SK-N-SH treated with all-trans-retinoic acid at 6 μM for 48 hours (cell line): ENCODE measurements at regions not wholly inside any gene's neighbourhood (a gene's known extent, or its start where the extent isn't known, plus 50 kb on each side); places are given as distances from the start of the nearest gene placed in this dataset.

Source experiments
- ARNTL ChIP-seq: fragments of 450-650 bp; formaldehyde crosslinking; IDR thresholded peaks from 2 replicates; pipeline ENCODE4 v1.5.0; 2020; ENCODE audit warnings: low read depth, mild to moderate bottlenecking, moderate library complexity, borderline replicate concordance
- BACH2 ChIP-seq: fragments of 250-450 bp; sonication (Bioruptor Pico); IDR thresholded peaks from 2 replicates; pipeline ENCODE4 v1.9.0; 2021; ENCODE audit warnings: mild to moderate bottlenecking, borderline replicate concordance
- CREB5 ChIP-seq: fragments of 250-450 bp; sonication (Bioruptor Pico); IDR thresholded peaks from 2 replicates; pipeline ENCODE4 v1.5.1; 2020; ENCODE audit warnings: low read depth, mild to moderate bottlenecking, moderate library complexity
- GLIS3 ChIP-seq: fragments of 250-450 bp; sonication (Bioruptor Pico); IDR thresholded peaks from 2 replicates; pipeline ENCODE4 v1.5.0; 2020; ENCODE audit warnings: mild to moderate bottlenecking, moderate library complexity
- OSR1 ChIP-seq: fragments of 250-450 bp; sonication (Bioruptor Pico); IDR thresholded peaks from 2 replicates; pipeline ENCODE4 v1.8.0; 2022; ENCODE audit warnings: moderate library complexity, mild to moderate bottlenecking, inconsistent platforms
- PATZ1 ChIP-seq: fragments of 250-450 bp; sonication (Bioruptor Pico); IDR thresholded peaks from 2 replicates; pipeline ENCODE4 v1.8.0; 2020; ENCODE audit warnings: mild to moderate bottlenecking, moderate library complexity, borderline replicate concordance
- RARB ChIP-seq: fragments of 250-450 bp; sonication (Bioruptor Pico); IDR thresholded peaks from 2 replicates; pipeline ENCODE4 v1.8.0; 2021; ENCODE audit warnings: mild to moderate bottlenecking, moderate library complexity
- SNAI2 ChIP-seq: fragments of 250-450 bp; sonication (Bioruptor Pico); IDR thresholded peaks from 2 replicates; pipeline ENCODE4 v1.5.0; 2020; ENCODE audit warnings: mild to moderate bottlenecking, moderate library complexity
- TCF4 ChIP-seq: fragments of 250-450 bp; sonication (Bioruptor Pico); IDR thresholded peaks from 2 replicates; pipeline ENCODE4 v1.8.0; 2021; ENCODE audit warnings: mild to moderate bottlenecking, moderate library complexity, borderline replicate concordance
- TOX ChIP-seq: fragments of 250-450 bp; sonication (Bioruptor Pico); IDR thresholded peaks from 2 replicates; pipeline ENCODE4 v1.8.0; 2021; ENCODE audit warnings: mild to moderate bottlenecking, moderate library complexity, borderline replicate concordance
- ZFP3 ChIP-seq: fragments of 250-450 bp; sonication (Bioruptor Pico); IDR thresholded peaks from 2 replicates; pipeline ENCODE4 v1.5.0; 2020; ENCODE audit warnings: mild to moderate bottlenecking, moderate library complexity
- ZFP30 ChIP-seq: fragments of 450-650 bp; formaldehyde crosslinking; IDR thresholded peaks from 2 replicates; pipeline ENCODE4 v1.5.0; 2022; ENCODE audit warnings: mild to moderate bottlenecking, moderate library complexity

GRCh38 chr7:24049296-24049695 is 234.7 kb upstream of the NPY start:
- TF ChIP-seq SNAI2 (CRISPR knock-in tag) (no peak), ZFP3 (CRISPR knock-in tag) (no peak), RARB (CRISPR knock-in tag) (no peak), PATZ1 (CRISPR knock-in tag) (no peak), ZFP30 (CRISPR knock-in tag) (no peak), BACH2 (CRISPR knock-in tag) (no peak), OSR1 (CRISPR knock-in tag) (no peak), TOX (CRISPR knock-in tag) (no peak), TCF4 (no peak), CREB5 (CRISPR knock-in tag) (no peak), GLIS3 (CRISPR knock-in tag) (no peak), ARNTL (CRISPR knock-in tag) (no peak)
